Skeletal muscle satellite cell (primary cell): ENCODE measurements at regions not wholly inside any gene's neighbourhood (a gene's known extent, or its start where the extent isn't known, plus 50 kb on each side); places are given as distances from the start of the nearest gene placed in this dataset.

Experiments
- H3K27me3 ChIP-seq: 2 replicates; pipeline ENCODE4 v1.7.0; 2013; ENCODE audit warnings: low read length; ENCODE audit not compliant: control insufficient read depth, insufficient read depth
- H3K36me3 ChIP-seq: 2 replicates; pipeline ENCODE4 v1.7.0; 2013; ENCODE audit warnings: mild to moderate bottlenecking, control low read depth, low read length; ENCODE audit not compliant: insufficient read depth
- H3K4me1 ChIP-seq: 2 replicates; pipeline ENCODE4 v1.7.0; 2013; ENCODE audit warnings: low read length; ENCODE audit not compliant: control insufficient read depth, insufficient read depth
- H3K4me2 ChIP-seq: 2 replicates; pipeline ENCODE4 v1.7.0; 2013; ENCODE audit warnings: mild to moderate bottlenecking, low read length
- H3K4me3 ChIP-seq: 2 replicates; pipeline ENCODE4 v1.7.0; 2013; ENCODE audit warnings: low read length
- H3K9ac ChIP-seq: 2 replicates; pipeline ENCODE4 v1.7.0; 2013; ENCODE audit warnings: mild to moderate bottlenecking, low read depth, low read length, moderate library complexity
- H3K9me3 ChIP-seq: replicated peaks from 2 replicates; pipeline ENCODE4 v1.7.0; 2013; ENCODE audit warnings: mild to moderate bottlenecking, control low read depth, low read length

- H3K4me2 ChIP-seq = no peak overlapping the region
- H3K4me1 ChIP-seq = no peaks in the 10 kb centered on the region
- H3K9me3 ChIP-seq = no peaks in the 10 kb centered on the region
- H3K4me3 ChIP-seq = no peak overlapping the region
- H3K27me3 ChIP-seq = peaks cover 12% of the 10 kb centered on the region
- H3K9ac ChIP-seq = no peak overlapping the region
- no peaks in the 10 kb centered on the region for H3K36me3 ChIP-seq
Measured at GRCh38 chr9:551986-552929, 289.2 kb upstream of the DMRT1 start.

GRCh38 chr9:555493-555892, 286.0 kb upstream of the DMRT1 start:
- Histone ChIP-seq H3K4me3 (no peak overlapping the region), H3K36me3 (no peaks in the 10 kb centered on the region), H3K27me3 (peaks cover 18% of the 10 kb centered on the region), H3K9me3 (no peaks in the 10 kb centered on the region), H3K4me1 (no peaks in the 10 kb centered on the region), H3K9ac (no peak overlapping the region), H3K4me2 (no peak overlapping the region)

GRCh38 chr9:556199-556598, 285.3 kb upstream of the DMRT1 start:
- H3K36me3 ChIP-seq = no peaks in the 10 kb centered on the region
- no peak overlapping the region for H3K9ac ChIP-seq
- H3K27me3 ChIP-seq = peaks cover 22% of the 10 kb centered on the region
- no peak overlapping the region for H3K4me3 ChIP-seq
- H3K9me3 ChIP-seq = no peaks in the 10 kb centered on the region
- no peaks in the 10 kb centered on the region for H3K4me1 ChIP-seq
- H3K4me2 ChIP-seq = no peak overlapping the region

- H3K9ac ChIP-seq = no peak overlapping the region
Measured at GRCh38 chr9:556675-557074, 284.8 kb upstream of the DMRT1 start.

GRCh38 chr9:557601-558201, 283.8 kb upstream of the DMRT1 start:
- no peaks in the 10 kb centered on the region for H3K9me3 ChIP-seq
- no peaks in the 10 kb centered on the region for H3K36me3 ChIP-seq
- H3K9ac ChIP-seq = no peak overlapping the region
- no peak overlapping the region for H3K4me2 ChIP-seq
- no peaks in the 10 kb centered on the region for H3K4me1 ChIP-seq
- H3K4me3 ChIP-seq = no peak overlapping the region
- H3K27me3 ChIP-seq = peaks cover 32% of the 10 kb centered on the region

More at GRCh38 chr9:556675-557074, 284.8 kb upstream of the DMRT1 start:
- Histone ChIP-seq H3K36me3 (no peaks in the 10 kb centered on the region), H3K4me2 (no peak overlapping the region), H3K9me3 (no peaks in the 10 kb centered on the region), H3K4me1 (no peaks in the 10 kb centered on the region), H3K27me3 (peaks cover 26% of the 10 kb centered on the region), H3K4me3 (no peak overlapping the region)

- Histone ChIP-seq H3K27me3 (peaks cover 31% of the 10 kb centered on the region), H3K36me3 (no peaks in the 10 kb centered on the region), H3K4me1 (no peaks in the 10 kb centered on the region), H3K4me3 (no peak overlapping the region), H3K4me2 (no peak overlapping the region), H3K9ac (no peak overlapping the region), H3K9me3 (no peaks in the 10 kb centered on the region)
Measured at GRCh38 chr9:561427-561826, 280.1 kb upstream of the DMRT1 start.

- Histone ChIP-seq H3K4me3 (no peak overlapping the region), H3K9ac (no peak overlapping the region), H3K27me3 (peaks cover 27% of the 10 kb centered on the region), H3K36me3 (no peaks in the 10 kb centered on the region), H3K4me1 (no peaks in the 10 kb centered on the region), H3K9me3 (no peaks in the 10 kb centered on the region), H3K4me2 (no peak overlapping the region)
Measured at GRCh38 chr9:563200-563599, 278.3 kb upstream of the DMRT1 start.

- H3K27me3 ChIP-seq = peaks cover 18% of the 10 kb centered on the region
- H3K4me2 ChIP-seq = no peak overlapping the region
- no peaks in the 10 kb centered on the region for H3K4me1 ChIP-seq
- H3K9ac ChIP-seq = no peak overlapping the region
- no peak overlapping the region for H3K4me3 ChIP-seq
- no peaks in the 10 kb centered on the region for H3K9me3 ChIP-seq
- no peaks in the 10 kb centered on the region for H3K36me3 ChIP-seq
Measured at GRCh38 chr9:565528-565927, 276.0 kb upstream of the DMRT1 start.

- Histone ChIP-seq H3K27me3 (peaks cover 6% of the 10 kb centered on the region), H3K9me3 (no peaks in the 10 kb centered on the region), H3K4me1 (no peaks in the 10 kb centered on the region), H3K4me3 (no peak overlapping the region), H3K36me3 (no peaks in the 10 kb centered on the region), H3K9ac (no peak overlapping the region), H3K4me2 (no peak overlapping the region)
Measured at GRCh38 chr9:567128-567746, 274.3 kb upstream of the DMRT1 start.

- no peaks in the 10 kb centered on the region for H3K27me3 ChIP-seq
- no peak overlapping the region for H3K9ac ChIP-seq
- no peaks in the 10 kb centered on the region for H3K9me3 ChIP-seq
Measured at GRCh38 chr9:567747-568305, 273.7 kb upstream of the DMRT1 start.

GRCh38 chr9:569296-569695, 272.2 kb upstream of the DMRT1 start:
- H3K9ac ChIP-seq = no peak overlapping the region
- H3K36me3 ChIP-seq = no peaks in the 10 kb centered on the region
- no peaks in the 10 kb centered on the region for H3K9me3 ChIP-seq
- no peaks in the 10 kb centered on the region for H3K27me3 ChIP-seq
- no peak overlapping the region for H3K4me3 ChIP-seq
- H3K4me1 ChIP-seq = no peaks in the 10 kb centered on the region
- no peak overlapping the region for H3K4me2 ChIP-seq

More at GRCh38 chr9:567747-568305, 273.7 kb upstream of the DMRT1 start:
- Histone ChIP-seq H3K36me3 (no peaks in the 10 kb centered on the region), H3K4me1 (no peaks in the 10 kb centered on the region), H3K4me2 (no peak overlapping the region), H3K4me3 (no peak overlapping the region)
